HEK293 (cell line): ENCODE measurements at regions not wholly inside any gene's neighbourhood (a gene's known extent, or its start where the extent isn't known, plus 50 kb on each side); places are given as distances from the start of the nearest gene placed in this dataset.

Experiments used
- CTCF ChIA-PET: fragments of 350-600 bp; formaldehyde crosslinking; extraction: SDS; loops from one replicate; lab custom pipeline; 2021; ENCODE audit warnings: antibody characterized with exemption; lab: Yijun Ruan, JAX
- POLR2A ChIA-PET: fragments of 300-600 bp; formaldehyde crosslinking; extraction: SDS; loops from one replicate; lab custom pipeline; 2020; ENCODE audit warnings: antibody characterized with exemption, inconsistent platforms; lab: Yijun Ruan, JAX
- H3K27ac ChIP-seq: fragments of 200-500 bp; sonication (Bioruptor generic); 2 replicates; pipeline ENCODE4 v1.5.1; 2014; ENCODE audit warnings: low read depth, low read length, control low read depth, inconsistent platforms; ENCODE audit errors: extremely low read depth
- H3K36me3 ChIP-seq, 2 experiments: fragments of 200-500 bp in 1 of 2; sonication (Bioruptor generic) in 1 of 2; 1 replicate in 1 of 2; 2 replicates in 1 of 2; pipeline ENCODE4 v1.5.1; 2014 to 2017; ENCODE audit warnings: inconsistent platforms in 2 of 2, low read length in 2 of 2; ENCODE audit not compliant: control insufficient read depth in 2 of 2, insufficient read depth in 1 of 2
- H3K4me1 ChIP-seq: fragments of 200-500 bp; sonication (Bioruptor generic); 2 replicates; pipeline ENCODE4 v1.5.1; 2014; ENCODE audit warnings: mild to moderate bottlenecking, low read length, inconsistent platforms; ENCODE audit not compliant: control insufficient read depth, insufficient read depth
- H3K4me3 ChIP-seq: 2 replicates; pipeline ENCODE4 v1.5.1; 2011; ENCODE audit warnings: low read depth, mild to moderate bottlenecking, control low read depth, low read length, moderate library complexity
- H3K9me3 ChIP-seq: fragments of 200-500 bp; sonication (Bioruptor generic); 2 replicates; pipeline ENCODE4 v1.5.1; 2014; ENCODE audit warnings: low read depth, low read length, inconsistent platforms; ENCODE audit not compliant: control insufficient read depth, insufficient read depth
- GLIS2 ChIP-seq: fragments of 450-650 bp; formaldehyde crosslinking; IDR thresholded peaks from 2 replicates; pipeline ENCODE4 v1.5.1; 2016; ENCODE audit warnings: missing biosample characterization, missing genetic modification characterization
- KLF16 ChIP-seq: fragments of 450-650 bp; formaldehyde crosslinking; IDR thresholded peaks from 2 replicates; pipeline ENCODE4 v1.5.1; 2017; ENCODE audit warnings: missing biosample characterization, missing genetic modification characterization
- MZF1 ChIP-seq: fragments of 450-650 bp; formaldehyde crosslinking; IDR thresholded peaks from 2 replicates; pipeline ENCODE4 v1.5.1; 2017; ENCODE audit warnings: missing biosample characterization, missing genetic modification characterization, borderline replicate concordance
- ZBTB7A ChIP-seq: fragments of 450-650 bp; formaldehyde crosslinking; IDR thresholded peaks from 2 replicates; pipeline ENCODE4 v1.5.1; 2016; ENCODE audit warnings: low read depth, missing biosample characterization, missing genetic modification characterization
- ZBTB8A ChIP-seq: fragments of 450-650 bp; formaldehyde crosslinking; IDR thresholded peaks from 2 replicates; pipeline ENCODE4 v1.5.1; 2016; ENCODE audit warnings: missing biosample characterization, missing genetic modification characterization
- ZNF133 ChIP-seq: fragments of 450-650 bp; formaldehyde crosslinking; IDR thresholded peaks from 2 replicates; pipeline ENCODE4 v1.5.1; 2016; ENCODE audit warnings: missing biosample characterization, missing genetic modification characterization
- ZNF23 ChIP-seq: fragments of 450-650 bp; formaldehyde crosslinking; IDR thresholded peaks from 2 replicates; pipeline ENCODE4 v1.5.1; 2016; ENCODE audit warnings: missing biosample characterization, missing genetic modification characterization, borderline replicate concordance
- ZNF248 ChIP-seq: fragments of 450-650 bp; formaldehyde crosslinking; IDR thresholded peaks from 2 replicates; pipeline ENCODE4 v1.5.1; 2017; ENCODE audit warnings: missing biosample characterization, missing genetic modification characterization
- ZNF354C ChIP-seq: fragments of 450-650 bp; formaldehyde crosslinking; IDR thresholded peaks from 2 replicates; pipeline ENCODE4 v1.5.1; 2016; ENCODE audit warnings: missing biosample characterization, missing genetic modification characterization, low read depth, borderline replicate concordance
- ZNF426 ChIP-seq: fragments of 450-650 bp; formaldehyde crosslinking; IDR thresholded peaks from 2 replicates; pipeline ENCODE4 v1.5.1; 2017; ENCODE audit warnings: missing biosample characterization, missing genetic modification characterization, mild to moderate bottlenecking, inconsistent platforms, moderate library complexity
- ZNF521 ChIP-seq: fragments of 450-650 bp; formaldehyde crosslinking; IDR thresholded peaks from 2 replicates; pipeline ENCODE4 v1.5.1; 2017; ENCODE audit warnings: missing biosample characterization, mild to moderate bottlenecking, missing genetic modification characterization
- ZNF585B ChIP-seq: fragments of 450-650 bp; formaldehyde crosslinking; IDR thresholded peaks from 2 replicates; pipeline ENCODE4 v1.5.1; 2016; ENCODE audit warnings: missing biosample characterization, missing genetic modification characterization
- ZNF610 ChIP-seq: fragments of 450-650 bp; formaldehyde crosslinking; IDR thresholded peaks from 2 replicates; pipeline ENCODE4 v1.5.1; 2016; ENCODE audit warnings: missing biosample characterization, missing genetic modification characterization, borderline replicate concordance
- ZNF621 ChIP-seq: fragments of 450-650 bp; formaldehyde crosslinking; IDR thresholded peaks from 2 replicates; pipeline ENCODE4 v1.5.1; 2017; ENCODE audit warnings: missing biosample characterization, missing genetic modification characterization
- ZNF785 ChIP-seq: fragments of 450-650 bp; formaldehyde crosslinking; IDR thresholded peaks from 2 replicates; pipeline ENCODE4 v1.5.1; 2016; ENCODE audit warnings: missing biosample characterization, missing genetic modification characterization
- TF ChIP-seq, protein P1 (sequence below): fragments of 450-650 bp; formaldehyde crosslinking; IDR thresholded peaks from 2 replicates; pipeline ENCODE4 v1.5.1; 2016; ENCODE audit warnings: missing biosample characterization, missing genetic modification characterization, low read depth
- TF ChIP-seq, protein P2 (sequence below): fragments of 450-650 bp; formaldehyde crosslinking; IDR thresholded peaks from 2 replicates; pipeline ENCODE4 v1.5.1; 2016; ENCODE audit warnings: missing biosample characterization, missing genetic modification characterization
- TF ChIP-seq, protein P3 (sequence below): fragments of 450-650 bp; formaldehyde crosslinking; IDR thresholded peaks from 2 replicates; pipeline ENCODE4 v1.5.1; 2016; ENCODE audit warnings: missing biosample characterization, missing genetic modification characterization
- TF ChIP-seq, protein P4 (sequence below): fragments of 450-650 bp; formaldehyde crosslinking; IDR thresholded peaks from 2 replicates; pipeline ENCODE4 v1.5.1; 2016; ENCODE audit warnings: missing biosample characterization, missing genetic modification characterization
- TF ChIP-seq, protein P5 (sequence below): fragments of 450-650 bp; formaldehyde crosslinking; IDR thresholded peaks from 2 replicates; pipeline ENCODE4 v1.5.0; 2017; ENCODE audit warnings: missing biosample characterization, missing genetic modification characterization, borderline replicate concordance
- TF ChIP-seq, protein P6 (sequence below): fragments of 450-650 bp; IDR thresholded peaks from 2 replicates; pipeline ENCODE4 v1.5.1; 2018; ENCODE audit warnings: missing biosample characterization, missing genetic modification characterization

DNA sequence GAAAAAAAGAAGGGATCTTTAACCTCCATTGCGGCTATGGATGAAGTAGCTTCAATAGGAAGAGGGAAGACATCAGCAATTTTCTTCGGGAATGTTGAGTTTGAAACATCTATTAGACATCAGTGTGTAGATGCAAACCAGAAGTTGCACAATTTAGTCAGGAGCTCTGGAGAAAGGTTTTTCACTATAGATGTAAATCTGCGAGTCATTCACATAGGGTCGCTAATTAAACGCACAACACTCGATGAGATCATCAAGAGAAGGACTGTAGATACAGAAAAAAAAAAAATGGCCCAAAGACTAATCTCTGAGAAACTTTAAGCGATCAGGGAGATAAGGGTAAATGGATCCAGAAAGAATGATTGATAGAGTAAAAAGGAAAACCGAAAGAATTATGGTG lies 61.7 kb upstream of the TES start (continued):
- TF ChIP-seq, protein P1, sequence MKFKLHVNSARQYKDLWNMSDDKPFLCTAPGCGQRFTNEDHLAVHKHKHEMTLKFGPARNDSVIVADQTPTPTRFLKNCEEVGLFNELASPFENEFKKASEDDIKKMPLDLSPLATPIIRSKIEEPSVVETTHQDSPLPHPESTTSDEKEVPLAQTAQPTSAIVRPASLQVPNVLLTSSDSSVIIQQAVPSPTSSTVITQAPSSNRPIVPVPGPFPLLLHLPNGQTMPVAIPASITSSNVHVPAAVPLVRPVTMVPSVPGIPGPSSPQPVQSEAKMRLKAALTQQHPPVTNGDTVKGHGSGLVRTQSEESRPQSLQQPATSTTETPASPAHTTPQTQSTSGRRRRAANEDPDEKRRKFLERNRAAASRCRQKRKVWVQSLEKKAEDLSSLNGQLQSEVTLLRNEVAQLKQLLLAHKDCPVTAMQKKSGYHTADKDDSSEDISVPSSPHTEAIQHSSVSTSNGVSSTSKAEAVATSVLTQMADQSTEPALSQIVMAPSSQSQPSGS (tag by site-specific recombination), result no peak
- TF ChIP-seq, protein P2, sequence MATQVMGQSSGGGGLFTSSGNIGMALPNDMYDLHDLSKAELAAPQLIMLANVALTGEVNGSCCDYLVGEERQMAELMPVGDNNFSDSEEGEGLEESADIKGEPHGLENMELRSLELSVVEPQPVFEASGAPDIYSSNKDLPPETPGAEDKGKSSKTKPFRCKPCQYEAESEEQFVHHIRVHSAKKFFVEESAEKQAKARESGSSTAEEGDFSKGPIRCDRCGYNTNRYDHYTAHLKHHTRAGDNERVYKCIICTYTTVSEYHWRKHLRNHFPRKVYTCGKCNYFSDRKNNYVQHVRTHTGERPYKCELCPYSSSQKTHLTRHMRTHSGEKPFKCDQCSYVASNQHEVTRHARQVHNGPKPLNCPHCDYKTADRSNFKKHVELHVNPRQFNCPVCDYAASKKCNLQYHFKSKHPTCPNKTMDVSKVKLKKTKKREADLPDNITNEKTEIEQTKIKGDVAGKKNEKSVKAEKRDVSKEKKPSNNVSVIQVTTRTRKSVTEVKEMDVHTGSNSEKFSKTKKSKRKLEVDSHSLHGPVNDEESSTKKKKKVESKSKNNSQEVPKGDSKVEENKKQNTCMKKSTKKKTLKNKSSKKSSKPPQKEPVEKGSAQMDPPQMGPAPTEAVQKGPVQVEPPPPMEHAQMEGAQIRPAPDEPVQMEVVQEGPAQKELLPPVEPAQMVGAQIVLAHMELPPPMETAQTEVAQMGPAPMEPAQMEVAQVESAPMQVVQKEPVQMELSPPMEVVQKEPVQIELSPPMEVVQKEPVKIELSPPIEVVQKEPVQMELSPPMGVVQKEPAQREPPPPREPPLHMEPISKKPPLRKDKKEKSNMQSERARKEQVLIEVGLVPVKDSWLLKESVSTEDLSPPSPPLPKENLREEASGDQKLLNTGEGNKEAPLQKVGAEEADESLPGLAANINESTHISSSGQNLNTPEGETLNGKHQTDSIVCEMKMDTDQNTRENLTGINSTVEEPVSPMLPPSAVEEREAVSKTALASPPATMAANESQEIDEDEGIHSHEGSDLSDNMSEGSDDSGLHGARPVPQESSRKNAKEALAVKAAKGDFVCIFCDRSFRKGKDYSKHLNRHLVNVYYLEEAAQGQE (tag by site-specific recombination), result no peak
- TF ChIP-seq, protein P3, sequence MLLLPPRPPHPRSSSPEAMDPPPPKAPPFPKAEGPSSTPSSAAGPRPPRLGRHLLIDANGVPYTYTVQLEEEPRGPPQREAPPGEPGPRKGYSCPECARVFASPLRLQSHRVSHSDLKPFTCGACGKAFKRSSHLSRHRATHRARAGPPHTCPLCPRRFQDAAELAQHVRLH (tag by site-specific recombination), result no peak
- TF ChIP-seq MZF1 (no peak), ZNF23 (tag by site-specific recombination) (no peak)
- TF ChIP-seq, protein P4, sequence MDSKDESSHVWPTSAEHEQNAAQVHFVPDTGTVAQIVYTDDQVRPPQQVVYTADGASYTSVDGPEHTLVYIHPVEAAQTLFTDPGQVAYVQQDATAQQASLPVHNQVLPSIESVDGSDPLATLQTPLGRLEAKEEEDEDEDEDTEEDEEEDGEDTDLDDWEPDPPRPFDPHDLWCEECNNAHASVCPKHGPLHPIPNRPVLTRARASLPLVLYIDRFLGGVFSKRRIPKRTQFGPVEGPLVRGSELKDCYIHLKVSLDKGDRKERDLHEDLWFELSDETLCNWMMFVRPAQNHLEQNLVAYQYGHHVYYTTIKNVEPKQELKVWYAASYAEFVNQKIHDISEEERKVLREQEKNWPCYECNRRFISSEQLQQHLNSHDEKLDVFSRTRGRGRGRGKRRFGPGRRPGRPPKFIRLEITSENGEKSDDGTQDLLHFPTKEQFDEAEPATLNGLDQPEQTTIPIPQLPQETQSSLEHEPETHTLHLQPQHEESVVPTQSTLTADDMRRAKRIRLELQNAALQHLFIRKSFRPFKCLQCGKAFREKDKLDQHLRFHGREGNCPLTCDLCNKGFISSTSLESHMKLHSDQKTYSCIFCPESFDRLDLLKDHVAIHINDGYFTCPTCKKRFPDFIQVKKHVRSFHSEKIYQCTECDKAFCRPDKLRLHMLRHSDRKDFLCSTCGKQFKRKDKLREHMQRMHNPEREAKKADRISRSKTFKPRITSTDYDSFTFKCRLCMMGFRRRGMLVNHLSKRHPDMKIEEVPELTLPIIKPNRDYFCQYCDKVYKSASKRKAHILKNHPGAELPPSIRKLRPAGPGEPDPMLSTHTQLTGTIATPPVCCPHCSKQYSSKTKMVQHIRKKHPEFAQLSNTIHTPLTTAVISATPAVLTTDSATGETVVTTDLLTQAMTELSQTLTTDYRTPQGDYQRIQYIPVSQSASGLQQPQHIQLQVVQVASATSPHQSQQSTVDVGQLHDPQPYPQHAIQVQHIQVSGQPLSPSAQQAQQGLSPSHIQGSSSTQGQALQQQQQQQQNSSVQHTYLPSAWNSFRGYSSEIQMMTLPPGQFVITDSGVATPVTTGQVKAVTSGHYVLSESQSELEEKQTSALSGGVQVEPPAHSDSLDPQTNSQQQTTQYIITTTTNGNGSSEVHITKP (tag by site-specific recombination), result no peak

DNA sequence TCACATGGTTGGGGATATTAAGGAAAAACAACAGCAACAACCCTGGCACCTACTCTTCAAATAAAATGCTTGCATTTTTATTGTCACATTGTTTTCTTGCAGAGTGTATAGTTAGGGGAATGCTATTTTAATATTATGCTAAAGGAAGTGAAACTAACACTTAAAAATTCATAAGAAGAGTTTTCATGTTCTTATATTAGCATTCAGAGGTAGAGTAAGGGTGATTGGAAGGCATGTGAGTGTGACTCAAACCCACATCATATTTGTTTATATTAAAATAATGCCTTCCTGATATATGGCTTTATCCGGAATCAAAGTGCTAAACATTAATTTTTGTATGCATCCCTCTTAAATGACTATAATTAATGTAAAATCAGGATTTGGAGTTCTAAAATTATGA lies 59.8 kb upstream of the TES start:
- CTCF ChIA-PET, result no interaction called here
- TF ChIP-seq ZNF248 (no peak), ZNF354C (no peak), ZNF610 (tag by site-specific recombination) (no peak), ZNF585B (tag by site-specific recombination) (no peak)
- no peak overlapping the region for H3K27ac ChIP-seq

DNA sequence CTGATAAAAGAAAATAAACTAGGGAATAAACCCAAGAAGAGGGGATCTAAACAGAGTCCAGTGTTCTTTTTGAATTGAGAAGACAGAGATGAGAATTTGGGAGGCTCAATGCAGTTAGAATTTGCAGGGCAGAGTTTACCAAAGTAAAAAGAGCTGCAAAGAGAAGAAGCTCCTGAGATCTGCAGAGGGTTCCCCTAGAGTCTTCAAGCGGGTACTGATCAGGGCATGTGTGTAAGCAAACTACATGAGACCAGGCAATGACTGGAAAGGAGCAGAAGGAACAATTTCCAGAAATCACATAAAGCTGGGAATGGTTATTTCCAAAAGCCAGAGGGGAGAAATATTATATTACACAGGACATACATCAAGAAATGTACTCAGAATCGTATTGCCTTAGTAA lies 58.1 kb upstream of the TES start:
- POLR2A ChIA-PET, result no interaction called here

More for the DNA sequence above, 59.8 kb upstream of the TES start:
- Histone ChIP-seq H3K4me1 (no peaks in the 10 kb centered on the region), H3K4me3 (no peak overlapping the region), H3K36me3 (no peaks in the 10 kb centered on the region), H3K9me3 (no peaks in the 10 kb centered on the region)
- POLR2A ChIA-PET, result no interaction called here

More for the DNA sequence above, 58.1 kb upstream of the TES start:
- Histone ChIP-seq H3K4me3 (no peak overlapping the region), H3K4me1 (no peaks in the 10 kb centered on the region), H3K9me3 (no peaks in the 10 kb centered on the region), H3K27ac (no peak overlapping the region), H3K36me3 (no peaks in the 10 kb centered on the region)
- CTCF ChIA-PET, result interaction anchor here (0.6 to 2.0 kb wide), 3 partner anchors 11 to 345 kb away, joined by 3 to 13 read pairs (median 3); no protein-coding TSS in a partner anchor
- TF ChIP-seq, protein P5, sequence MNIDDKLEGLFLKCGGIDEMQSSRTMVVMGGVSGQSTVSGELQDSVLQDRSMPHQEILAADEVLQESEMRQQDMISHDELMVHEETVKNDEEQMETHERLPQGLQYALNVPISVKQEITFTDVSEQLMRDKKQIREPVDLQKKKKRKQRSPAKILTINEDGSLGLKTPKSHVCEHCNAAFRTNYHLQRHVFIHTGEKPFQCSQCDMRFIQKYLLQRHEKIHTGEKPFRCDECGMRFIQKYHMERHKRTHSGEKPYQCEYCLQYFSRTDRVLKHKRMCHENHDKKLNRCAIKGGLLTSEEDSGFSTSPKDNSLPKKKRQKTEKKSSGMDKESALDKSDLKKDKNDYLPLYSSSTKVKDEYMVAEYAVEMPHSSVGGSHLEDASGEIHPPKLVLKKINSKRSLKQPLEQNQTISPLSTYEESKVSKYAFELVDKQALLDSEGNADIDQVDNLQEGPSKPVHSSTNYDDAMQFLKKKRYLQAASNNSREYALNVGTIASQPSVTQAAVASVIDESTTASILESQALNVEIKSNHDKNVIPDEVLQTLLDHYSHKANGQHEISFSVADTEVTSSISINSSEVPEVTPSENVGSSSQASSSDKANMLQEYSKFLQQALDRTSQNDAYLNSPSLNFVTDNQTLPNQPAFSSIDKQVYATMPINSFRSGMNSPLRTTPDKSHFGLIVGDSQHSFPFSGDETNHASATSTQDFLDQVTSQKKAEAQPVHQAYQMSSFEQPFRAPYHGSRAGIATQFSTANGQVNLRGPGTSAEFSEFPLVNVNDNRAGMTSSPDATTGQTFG (tag by site-specific recombination), result no peak
- TF ChIP-seq KLF16 (tag by site-specific recombination) (no peak), GLIS2 (tag by site-specific recombination) (no peak), ZBTB7A (no peak), ZNF133 (tag by site-specific recombination) (no peak), ZNF521 (tag by site-specific recombination) (no peak), ZBTB8A (tag by site-specific recombination) (no peak), ZNF426 (tag by site-specific recombination) (no peak), ZNF621 (tag by site-specific recombination) (no peak), ZNF785 (no peak)
- TF ChIP-seq, protein P6, sequence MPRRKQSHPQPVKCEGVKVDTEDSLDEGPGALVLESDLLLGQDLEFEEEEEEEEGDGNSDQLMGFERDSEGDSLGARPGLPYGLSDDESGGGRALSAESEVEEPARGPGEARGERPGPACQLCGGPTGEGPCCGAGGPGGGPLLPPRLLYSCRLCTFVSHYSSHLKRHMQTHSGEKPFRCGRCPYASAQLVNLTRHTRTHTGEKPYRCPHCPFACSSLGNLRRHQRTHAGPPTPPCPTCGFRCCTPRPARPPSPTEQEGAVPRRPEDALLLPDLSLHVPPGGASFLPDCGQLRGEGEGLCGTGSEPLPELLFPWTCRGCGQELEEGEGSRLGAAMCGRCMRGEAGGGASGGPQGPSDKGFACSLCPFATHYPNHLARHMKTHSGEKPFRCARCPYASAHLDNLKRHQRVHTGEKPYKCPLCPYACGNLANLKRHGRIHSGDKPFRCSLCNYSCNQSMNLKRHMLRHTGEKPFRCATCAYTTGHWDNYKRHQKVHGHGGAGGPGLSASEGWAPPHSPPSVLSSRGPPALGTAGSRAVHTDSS (tag by site-specific recombination), result no peak
